Adipocyte (in vitro differentiated cells): ENCODE measurements at regions not wholly inside any gene's neighbourhood (a gene's known extent, or its start where the extent isn't known, plus 50 kb on each side); places are given as distances from the start of the nearest gene placed in this dataset.
"Not testable (repeated sequence)": the region's sequence is repeated elsewhere in the genome, so short reads cannot be mapped to it uniquely, and the experiment has no call there.

ENCODE experiments used
- DNase-seq: peaks from one replicate; pipeline ENCODE4 v3.0.0-alpha.2; 2015; ENCODE audit warnings: low read depth
- H3K27me3 ChIP-seq: replicated peaks from 2 replicates; pipeline ENCODE4 v1.7.0; 2013; ENCODE audit warnings: mild to moderate bottlenecking, low read length, moderate library complexity; ENCODE audit not compliant: control insufficient read depth, insufficient read depth
- H3K36me3 ChIP-seq: 2 replicates; pipeline ENCODE4 v1.7.0; 2013; ENCODE audit warnings: low read length, mild to moderate bottlenecking, moderate library complexity; ENCODE audit not compliant: control insufficient read depth, insufficient read depth, severe bottlenecking
- H3K4me1 ChIP-seq: 2 replicates; pipeline ENCODE4 v1.7.0; 2013; ENCODE audit warnings: mild to moderate bottlenecking, low read length, moderate library complexity; ENCODE audit not compliant: control insufficient read depth, insufficient read depth
- H3K4me3 ChIP-seq: 2 replicates; pipeline ENCODE4 v1.7.0; 2013; ENCODE audit warnings: mild to moderate bottlenecking, low read length, moderate library complexity
- H3K9ac ChIP-seq: 2 replicates; pipeline ENCODE4 v1.7.0; 2013; ENCODE audit warnings: mild to moderate bottlenecking, low read length, moderate library complexity
- H3K9me3 ChIP-seq: 2 replicates; pipeline ENCODE4 v1.7.0; 2013; ENCODE audit warnings: mild to moderate bottlenecking, low read length, moderate library complexity; ENCODE audit not compliant: control insufficient read depth

DNA sequence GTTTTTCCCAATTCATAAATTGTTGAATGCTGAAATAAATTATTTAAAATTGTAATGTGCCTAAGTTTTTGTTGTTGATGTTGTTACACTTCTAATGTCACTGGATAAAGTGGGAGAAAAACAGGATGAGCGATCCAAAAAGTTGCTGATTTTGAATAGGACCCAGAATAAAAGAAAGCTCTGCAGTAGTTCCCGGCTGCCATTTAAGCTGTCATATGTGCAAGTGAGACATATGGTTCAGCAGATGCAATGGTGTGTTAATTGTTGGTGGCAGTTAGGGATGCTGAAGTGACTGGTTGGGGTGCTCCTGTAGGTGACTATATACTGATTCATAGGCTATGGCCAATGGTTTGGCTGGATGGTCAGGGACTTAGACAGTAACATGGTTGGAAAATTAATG, 1517.4 kb upstream of the LRRTM3 start:
- Histone ChIP-seq H3K36me3 (no peaks in the 10 kb centered on the region), H3K9ac (no peak overlapping the region), H3K4me3 (no peak overlapping the region), H3K9me3 (no peaks in the 10 kb centered on the region), H3K27me3 (no peaks in the 10 kb centered on the region), H3K4me1 (no peaks in the 10 kb centered on the region)
- no peak for DNase-seq

- DNase-seq: no peak
- H3K4me1 ChIP-seq: no peaks in the 10 kb centered on the region
- H3K4me3 ChIP-seq: no peak overlapping the region
- H3K9me3 ChIP-seq: peaks cover 3% of the 10 kb centered on the region
- no peak overlapping the region for H3K9ac ChIP-seq
- no peaks in the 10 kb centered on the region for H3K27me3 ChIP-seq
- H3K36me3 ChIP-seq: no peaks in the 10 kb centered on the region
Observed at GRCh38 chr10:65413001-65413400, 1512.8 kb upstream of the LRRTM3 start.

DNA sequence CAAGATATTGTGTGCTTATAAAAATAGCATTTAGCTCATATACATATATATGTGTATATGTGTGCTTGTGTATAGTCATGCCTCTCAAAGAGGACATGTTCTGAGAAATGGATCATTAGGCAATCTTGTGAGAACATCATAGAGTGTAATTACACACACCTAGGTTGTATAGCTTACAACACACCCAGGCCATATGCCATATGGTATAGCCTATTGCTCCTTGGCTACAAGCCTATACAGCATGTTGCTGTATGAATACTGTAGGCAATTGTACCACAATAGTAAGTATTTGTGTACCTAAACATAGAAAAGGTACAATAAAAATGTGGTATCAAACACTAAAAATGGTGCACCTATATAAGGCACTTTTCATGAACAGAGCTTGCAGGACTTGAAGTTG, 1510.5 kb upstream of the LRRTM3 start:
- DNase-seq: no peak
- no peak overlapping the region for H3K9ac ChIP-seq
- no peaks in the 10 kb centered on the region for H3K27me3 ChIP-seq
- no peaks in the 10 kb centered on the region for H3K4me1 ChIP-seq
- H3K9me3 ChIP-seq: peaks cover 3% of the 10 kb centered on the region
- H3K36me3 ChIP-seq: no peaks in the 10 kb centered on the region
- H3K4me3 ChIP-seq: no peak overlapping the region

DNA sequence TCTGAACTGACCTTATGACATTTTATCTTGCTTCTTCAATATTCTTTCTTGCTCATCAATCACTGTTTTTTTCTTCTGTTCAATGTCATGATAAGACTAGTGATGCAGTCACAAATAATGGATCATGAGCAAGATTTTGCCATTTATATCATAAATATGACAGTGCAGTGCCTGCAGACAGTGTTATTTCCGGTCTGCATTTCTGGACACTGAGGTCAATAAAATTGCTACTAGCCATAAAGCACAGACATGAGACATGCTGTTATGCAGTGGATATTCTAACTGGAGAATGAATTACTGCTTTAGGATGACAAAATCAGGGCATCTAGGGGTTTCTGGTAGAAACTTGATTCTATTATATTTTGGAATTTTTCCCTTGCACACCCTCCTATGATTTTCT, 1509.7 kb upstream of the LRRTM3 start:
- Histone ChIP-seq H3K9me3 (peaks cover 3% of the 10 kb centered on the region), H3K9ac (no peak overlapping the region), H3K27me3 (no peaks in the 10 kb centered on the region), H3K36me3 (no peaks in the 10 kb centered on the region), H3K4me1 (no peaks in the 10 kb centered on the region), H3K4me3 (no peak overlapping the region)
- DNase-seq: no peak

DNA sequence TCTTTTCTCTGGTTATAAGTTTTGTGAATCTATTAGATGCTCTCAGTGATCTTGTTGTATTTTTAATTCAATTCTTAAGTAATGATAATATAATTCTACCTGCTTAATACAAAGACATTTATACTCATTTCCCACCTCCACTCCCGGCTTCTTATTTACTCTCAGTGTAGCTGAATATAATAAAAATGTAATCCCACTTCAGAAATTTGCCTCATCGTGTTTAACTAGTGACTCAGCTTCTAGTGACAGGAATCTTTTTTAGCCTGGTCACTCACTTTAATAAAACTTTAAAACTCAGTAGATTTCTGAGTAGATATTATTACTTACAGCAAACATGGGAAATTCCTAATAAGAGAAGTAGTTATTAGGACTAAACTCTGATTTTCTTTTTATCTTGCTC, 1506.2 kb upstream of the LRRTM3 start:
- no peaks in the 10 kb centered on the region for H3K27me3 ChIP-seq
- H3K9ac ChIP-seq: no peak overlapping the region
- no peaks in the 10 kb centered on the region for H3K36me3 ChIP-seq
- no peak for DNase-seq
- no peaks in the 10 kb centered on the region for H3K4me1 ChIP-seq
- no peak overlapping the region for H3K4me3 ChIP-seq
- H3K9me3 ChIP-seq: peaks cover 3% of the 10 kb centered on the region

DNA sequence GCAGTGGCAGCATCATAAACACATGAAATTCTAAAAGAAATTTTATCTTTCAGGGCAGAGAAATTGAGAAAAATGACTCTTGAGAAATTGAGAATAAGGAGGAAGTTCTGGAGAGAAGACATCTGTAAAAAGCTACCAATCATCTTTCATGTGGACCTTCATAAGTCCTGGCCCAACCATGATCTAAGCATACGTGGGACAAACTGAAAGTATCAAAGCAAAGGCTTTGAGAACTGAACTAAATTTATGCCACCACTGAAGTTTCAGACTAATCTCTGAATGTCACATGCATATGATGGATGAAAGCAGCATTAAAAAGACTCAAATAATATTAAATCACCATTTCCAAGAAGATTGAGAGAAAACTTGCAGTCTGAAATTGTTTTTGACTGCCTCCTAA, 1502.8 kb upstream of the LRRTM3 start:
- H3K27me3 ChIP-seq: no peaks in the 10 kb centered on the region
- DNase-seq: no peak
- no peaks in the 10 kb centered on the region for H3K36me3 ChIP-seq
- H3K4me1 ChIP-seq: no peaks in the 10 kb centered on the region
- no peak overlapping the region for H3K4me3 ChIP-seq
- no peaks in the 10 kb centered on the region for H3K9me3 ChIP-seq
- H3K9ac ChIP-seq: no peak overlapping the region

DNA sequence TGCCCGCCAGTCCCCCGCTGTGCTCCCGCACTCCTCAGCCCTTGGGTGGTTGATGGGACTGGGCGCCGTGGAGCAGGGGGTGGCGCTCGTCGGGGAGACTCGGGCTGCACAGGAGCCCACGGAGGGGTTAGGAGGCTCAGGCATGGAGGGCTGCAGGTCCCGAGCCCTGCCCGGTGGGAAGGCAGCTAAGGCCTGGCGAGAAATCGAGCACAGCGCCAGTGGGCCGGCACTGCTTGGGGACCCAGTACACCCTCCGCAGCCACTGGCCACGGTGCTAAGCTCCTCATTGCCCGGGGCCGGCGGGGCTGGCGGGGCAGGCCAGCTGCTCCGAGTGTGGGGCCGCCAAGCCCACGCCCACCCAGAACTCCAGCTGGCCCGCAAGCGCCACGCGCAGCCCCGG, 1496.5 kb upstream of the LRRTM3 start:
- not testable (repeated sequence) for DNase-seq, H3K36me3 ChIP-seq, H3K27me3 ChIP-seq, H3K9ac ChIP-seq, H3K4me1 ChIP-seq, H3K4me3 ChIP-seq, H3K9me3 ChIP-seq

DNA sequence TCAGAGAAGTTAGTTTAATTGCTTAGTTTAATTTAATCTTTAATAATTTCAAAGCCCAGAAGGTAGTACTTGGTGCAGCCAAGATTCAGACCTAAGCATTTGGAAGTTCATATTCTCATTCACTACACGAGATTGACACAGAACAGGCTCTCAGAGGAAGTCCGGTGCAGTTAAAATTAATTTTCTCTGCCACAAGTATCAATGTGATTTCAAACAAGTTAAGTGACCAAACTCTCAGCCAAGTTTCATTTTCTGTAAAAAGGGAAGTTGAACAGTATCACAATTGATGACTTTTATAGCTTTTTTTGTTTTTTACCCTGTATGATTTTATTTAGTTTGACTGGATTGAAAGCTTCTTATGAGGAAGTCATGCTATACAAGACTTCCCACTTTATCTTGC, 1494.9 kb upstream of the LRRTM3 start:
- no peak for DNase-seq
- no peak overlapping the region for H3K9ac ChIP-seq
- H3K36me3 ChIP-seq: no peaks in the 10 kb centered on the region
- H3K27me3 ChIP-seq: no peaks in the 10 kb centered on the region
- no peak overlapping the region for H3K4me3 ChIP-seq
- no peaks in the 10 kb centered on the region for H3K4me1 ChIP-seq
- no peaks in the 10 kb centered on the region for H3K9me3 ChIP-seq

GRCh38 chr10:65470986-65471385, 1454.8 kb upstream of the LRRTM3 start:
- Histone ChIP-seq H3K9me3 (no peaks in the 10 kb centered on the region), H3K9ac (no peak overlapping the region), H3K4me3 (no peak overlapping the region), H3K27me3 (no peaks in the 10 kb centered on the region), H3K36me3 (no peaks in the 10 kb centered on the region), H3K4me1 (no peaks in the 10 kb centered on the region)
- no peak for DNase-seq

GRCh38 chr10:65482848-65483247, 1443.0 kb upstream of the LRRTM3 start:
- no peak overlapping the region for H3K4me3 ChIP-seq
- H3K4me1 ChIP-seq: no peaks in the 10 kb centered on the region
- DNase-seq: no peak
- H3K9me3 ChIP-seq: peaks cover 6% of the 10 kb centered on the region
- no peak overlapping the region for H3K9ac ChIP-seq
- H3K27me3 ChIP-seq: no peaks in the 10 kb centered on the region
- H3K36me3 ChIP-seq: no peaks in the 10 kb centered on the region

- DNase-seq: no peak
- no peak overlapping the region for H3K4me3 ChIP-seq
- H3K36me3 ChIP-seq: no peaks in the 10 kb centered on the region
- no peak overlapping the region for H3K9ac ChIP-seq
- peaks cover 3% of the 10 kb centered on the region for H3K9me3 ChIP-seq
- H3K27me3 ChIP-seq: no peaks in the 10 kb centered on the region
- H3K4me1 ChIP-seq: no peaks in the 10 kb centered on the region
Observed at GRCh38 chr10:65491799-65492198, 1434.0 kb upstream of the LRRTM3 start.

GRCh38 chr10:65496541-65496940, 1429.3 kb upstream of the LRRTM3 start:
- no peaks in the 10 kb centered on the region for H3K9me3 ChIP-seq

More at GRCh38 chr10:65496541-65496940, 1429.3 kb upstream of the LRRTM3 start:
- Histone ChIP-seq H3K4me3 (no peak overlapping the region), H3K27me3 (no peaks in the 10 kb centered on the region), H3K36me3 (no peaks in the 10 kb centered on the region), H3K4me1 (no peaks in the 10 kb centered on the region), H3K9ac (no peak overlapping the region)
- no peak for DNase-seq
